NB4 (cell line): ENCODE measurements at regions not wholly inside any gene's neighbourhood (a gene's known extent, or its start where the extent isn't known, plus 50 kb on each side); places are given as distances from the start of the nearest gene placed in this dataset.

Experiments used
- MYC ChIP-seq: IDR thresholded peaks from 2 replicates; pipeline ENCODE4 v1.6.1; 2011; ENCODE audit warnings: low read depth, low read length
- POLR2A ChIP-seq: IDR thresholded peaks from 2 replicates; pipeline ENCODE4 v1.6.1; 2011; ENCODE audit warnings: mild to moderate bottlenecking; ENCODE audit not compliant: insufficient read length; ENCODE audit errors: extremely low read depth
- TF ChIP-seq, protein P1 (sequence below): IDR thresholded peaks from one replicate; pipeline ENCODE4 v1.5.1; 2012; ENCODE audit warnings: low read depth, low read length
- TF ChIP-seq, protein P2 (sequence below): IDR thresholded peaks from 2 replicates; pipeline ENCODE4 v1.6.1; 2011; ENCODE audit warnings: low read depth, low read length

DNA sequence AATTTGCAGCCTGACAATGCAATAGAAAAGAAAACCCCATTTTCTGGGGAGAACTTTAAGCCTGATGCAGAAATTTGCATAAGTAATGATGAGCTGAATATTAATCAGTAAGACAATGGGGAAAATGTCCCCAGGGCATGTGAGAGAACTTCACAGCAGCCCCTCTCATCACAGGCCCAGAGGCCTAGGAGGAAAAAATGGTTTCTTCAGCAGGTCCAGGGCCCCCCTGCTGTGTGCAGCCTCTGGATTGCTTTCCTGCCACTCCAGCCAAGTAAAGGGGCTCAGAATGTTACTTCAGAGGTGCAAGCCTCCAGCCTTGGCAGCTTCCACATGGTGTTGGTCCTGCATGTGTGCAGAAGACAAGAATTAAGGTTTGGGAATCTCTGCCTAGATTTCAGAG lies 900.3 kb upstream of the ROBO1 start:
- TF ChIP-seq, protein P1, sequence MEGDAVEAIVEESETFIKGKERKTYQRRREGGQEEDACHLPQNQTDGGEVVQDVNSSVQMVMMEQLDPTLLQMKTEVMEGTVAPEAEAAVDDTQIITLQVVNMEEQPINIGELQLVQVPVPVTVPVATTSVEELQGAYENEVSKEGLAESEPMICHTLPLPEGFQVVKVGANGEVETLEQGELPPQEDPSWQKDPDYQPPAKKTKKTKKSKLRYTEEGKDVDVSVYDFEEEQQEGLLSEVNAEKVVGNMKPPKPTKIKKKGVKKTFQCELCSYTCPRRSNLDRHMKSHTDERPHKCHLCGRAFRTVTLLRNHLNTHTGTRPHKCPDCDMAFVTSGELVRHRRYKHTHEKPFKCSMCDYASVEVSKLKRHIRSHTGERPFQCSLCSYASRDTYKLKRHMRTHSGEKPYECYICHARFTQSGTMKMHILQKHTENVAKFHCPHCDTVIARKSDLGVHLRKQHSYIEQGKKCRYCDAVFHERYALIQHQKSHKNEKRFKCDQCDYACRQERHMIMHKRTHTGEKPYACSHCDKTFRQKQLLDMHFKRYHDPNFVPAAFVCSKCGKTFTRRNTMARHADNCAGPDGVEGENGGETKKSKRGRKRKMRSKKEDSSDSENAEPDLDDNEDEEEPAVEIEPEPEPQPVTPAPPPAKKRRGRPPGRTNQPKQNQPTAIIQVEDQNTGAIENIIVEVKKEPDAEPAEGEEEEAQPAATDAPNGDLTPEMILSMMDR, result no peak
- TF ChIP-seq, protein P2, sequence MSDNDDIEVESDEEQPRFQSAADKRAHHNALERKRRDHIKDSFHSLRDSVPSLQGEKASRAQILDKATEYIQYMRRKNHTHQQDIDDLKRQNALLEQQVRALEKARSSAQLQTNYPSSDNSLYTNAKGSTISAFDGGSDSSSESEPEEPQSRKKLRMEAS, result no peak
- TF ChIP-seq POLR2A, result no peak
- TF ChIP-seq MYC, result no peak
